CD4-positive, alpha-beta T cell treated with Interleukin-4 for 1 hour (primary cell): ENCODE measurements at regions not wholly inside any gene's neighbourhood (a gene's known extent, or its start where the extent isn't known, plus 50 kb on each side); places are given as distances from the start of the nearest gene placed in this dataset.
"Not testable (repeated sequence)": the region's sequence is repeated elsewhere in the genome, so short reads cannot be mapped to it uniquely, and the experiment has no call there.

Experiments used
- DNase-seq, 2 donors: peaks; one replicate each; pipeline ENCODE4 v3.0.0-alpha.2; 2020 to 2022

GRCh38 chr2:195570329-195570728, 86.7 kb upstream of the SLC39A10 start:
- DNase-seq = no peak

- no peak for DNase-seq
Observed at GRCh38 chr2:195569255-195569654, 87.8 kb upstream of the SLC39A10 start.

GRCh38 chr2:195564625-195565135, 92.3 kb upstream of the SLC39A10 start:
- DNase-seq = peak in 1 of 2 donors; percentile 22

- peak in 1 of 2 donors; percentile 38 for DNase-seq
Observed at GRCh38 chr2:195563857-195564512, 93.0 kb upstream of the SLC39A10 start.

GRCh38 chr2:195562570-195563566, 94.2 kb upstream of the SLC39A10 start:
- DNase-seq = peak in 1 of 2 donors; percentile 26

GRCh38 chr2:195561116-195561921, 95.7 kb upstream of the SLC39A10 start:
- DNase-seq = no peak

GRCh38 chr2:195560209-195560895, 96.7 kb upstream of the SLC39A10 start:
- DNase-seq = no peak

- peak; percentile 88 to 90 for DNase-seq
Observed at GRCh38 chr2:195559431-195559914, 97.6 kb upstream of the SLC39A10 start.

GRCh38 chr2:195555971-195556370, 101.1 kb upstream of the SLC39A10 start:
- no peak for DNase-seq

GRCh38 chr2:195552581-195552980, 104.4 kb upstream of the SLC39A10 start:
- DNase-seq = no peak

- no peak for DNase-seq
Observed at GRCh38 chr2:195548198-195548940, 108.7 kb upstream of the SLC39A10 start.

GRCh38 chr2:195547268-195547840, 109.7 kb upstream of the SLC39A10 start:
- DNase-seq = not testable (repeated sequence)

GRCh38 chr2:195545811-195546210, 111.2 kb upstream of the SLC39A10 start:
- no peak for DNase-seq

- no peak for DNase-seq
Observed at GRCh38 chr2:195543902-195544894, 112.8 kb upstream of the SLC39A10 start.

GRCh38 chr2:195543063-195543462, 114.0 kb upstream of the SLC39A10 start:
- peak; percentile 26 to 56 for DNase-seq

- no peak for DNase-seq
Observed at GRCh38 chr2:195542067-195542466, 115.0 kb upstream of the SLC39A10 start.

GRCh38 chr2:195538937-195539336, 118.1 kb upstream of the SLC39A10 start:
- DNase-seq = no peak

- no peak for DNase-seq
Observed at GRCh38 chr2:195537811-195538210, 119.2 kb upstream of the SLC39A10 start.

GRCh38 chr2:195536906-195537305, 120.1 kb upstream of the SLC39A10 start:
- DNase-seq = no peak
